MM.1S (cell line): ENCODE measurements at regions not wholly inside any gene's neighbourhood (a gene's known extent, or its start where the extent isn't known, plus 50 kb on each side); places are given as distances from the start of the nearest gene placed in this dataset.

Experiments used
- CTCF ChIP-seq: fragments of 300-600 bp; sonication (generic); IDR thresholded peaks from 2 replicates; pipeline ENCODE4 v1.5.1; 2016; ENCODE audit warnings: antibody characterized with exemption, low read length, mixed read lengths
- EZH2 ChIP-seq: fragments of 300-600 bp; sonication (generic); optimal IDR thresholded peaks from 2 replicates; pipeline ENCODE3; 2017; ENCODE audit warnings: low read depth, mild to moderate bottlenecking, antibody characterized with exemption, low read length, mixed read lengths

GRCh38 chr4:112753333-112753732 lies 116.4 kb downstream of the LARP7 start:
- TF ChIP-seq EZH2 (no peak), CTCF (no peak)
